Natural killer cell treated with Interleukin-12 subunit alpha and Interleukin-12 subunit beta and Interleukin-15 and Interleukin-18, amount 100 ng/mL, for 72 hours (primary cell): ENCODE measurements at regions not wholly inside any gene's neighbourhood (a gene's known extent, or its start where the extent isn't known, plus 50 kb on each side); places are given as distances from the start of the nearest gene placed in this dataset.

Experiments
- ATAC-seq, 2 donors: fragments of 150-1000 bp; cut with Tn5 transposase in 1 of 2; sonication (Bioruptor Pico), chemical (Tn5 transposase) in 1 of 2; 2 replicates each; pipeline ENCODE4 v1.10.0; 2021
- DNase-seq: peaks from one replicate; pipeline ENCODE4 v3.0.0; 2022; ENCODE audit warnings: low spot score
- H3K27ac Mint-ChIP-seq, 2 donors: 1 replicate in 1 of 2; 2 replicates in 1 of 2; pipeline ENCODE4 v1.8.0; 2022; ENCODE audit warnings: mixed read lengths in 2 of 2, mild to moderate bottlenecking in 1 of 2, moderate library complexity in 1 of 2
- H3K27me3 Mint-ChIP-seq, 2 donors: 1 replicate in 1 of 2; 2 replicates in 1 of 2; pipeline ENCODE4 v1.8.0; 2022; ENCODE audit warnings: mixed read lengths in 2 of 2
- H3K36me3 Mint-ChIP-seq: one replicate; pipeline ENCODE4 v1.8.0; 2022; ENCODE audit warnings: mixed read lengths
- H3K4me1 Mint-ChIP-seq, 2 donors: 1 replicate in 1 of 2; 2 replicates in 1 of 2; pipeline ENCODE4 v1.8.0; 2022; ENCODE audit warnings: low read depth in 2 of 2, mixed read lengths in 2 of 2, mild to moderate bottlenecking in 1 of 2
- H3K4me3 Mint-ChIP-seq: one replicate; pipeline ENCODE4 v1.8.0; 2022; ENCODE audit warnings: mixed read lengths
- H3K9me3 Mint-ChIP-seq: 2 replicates; pipeline ENCODE4 v1.8.0; 2022; ENCODE audit warnings: mixed read lengths

- no peak for DNase-seq
- Mint-ChIP-seq H3K27ac (no peak overlapping the region), H3K4me1 (no peaks in the 10 kb centered on the region), H3K27me3 (peaks cover 0 to 5% of the 10 kb centered on the region in 2 donors), H3K4me3 (no peak overlapping the region), H3K36me3 (peaks cover 18% of the 10 kb centered on the region), H3K9me3 (peaks cover 8% of the 10 kb centered on the region)
- no peak for ATAC-seq
These were observed 161.9 kb downstream of the RELL1 start for GRCh38 chr4:37524267-37524666.

- peaks cover 18% of the 10 kb centered on the region for H3K36me3 Mint-ChIP-seq
- H3K4me1 Mint-ChIP-seq = no peaks in the 10 kb centered on the region
- no peak overlapping the region for H3K4me3 Mint-ChIP-seq
- peaks cover 0 to 5% of the 10 kb centered on the region in 2 donors for H3K27me3 Mint-ChIP-seq
- peaks cover 8% of the 10 kb centered on the region for H3K9me3 Mint-ChIP-seq
- DNase-seq (no peak), ATAC-seq (no peak)
- no peak overlapping the region for H3K27ac Mint-ChIP-seq
These were observed 163.2 kb downstream of the RELL1 start for GRCh38 chr4:37522996-37523395.

DNA sequence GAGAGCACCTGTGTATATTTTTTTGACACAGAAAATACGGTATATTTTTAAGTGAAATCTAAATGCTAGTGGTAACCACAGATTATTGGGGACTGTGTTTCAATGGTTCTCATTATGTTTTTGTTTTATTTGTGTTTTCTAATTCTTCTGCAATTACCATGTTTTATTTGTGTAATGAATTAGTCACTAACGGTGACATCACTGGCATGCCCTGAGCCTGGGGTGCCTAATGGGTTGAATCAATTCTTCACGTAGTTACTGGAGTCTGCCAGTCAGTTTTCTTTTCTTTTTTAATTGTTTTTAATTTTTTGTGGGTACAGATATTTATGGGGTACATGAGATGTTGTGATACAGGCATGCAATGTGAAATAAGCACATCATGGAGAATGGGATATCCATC lies 168.8 kb downstream of the RELL1 start:
- peaks cover 3 to 5% of the 10 kb centered on the region in 2 donors for H3K27me3 Mint-ChIP-seq
- peaks cover 18% of the 10 kb centered on the region for H3K36me3 Mint-ChIP-seq
- no peak overlapping the region for H3K4me3 Mint-ChIP-seq
- ATAC-seq (no peak), DNase-seq (no peak)
- peaks cover 11% of the 10 kb centered on the region for H3K9me3 Mint-ChIP-seq
- H3K27ac Mint-ChIP-seq = no peak overlapping the region
- H3K4me1 Mint-ChIP-seq = no peaks in the 10 kb centered on the region

DNA sequence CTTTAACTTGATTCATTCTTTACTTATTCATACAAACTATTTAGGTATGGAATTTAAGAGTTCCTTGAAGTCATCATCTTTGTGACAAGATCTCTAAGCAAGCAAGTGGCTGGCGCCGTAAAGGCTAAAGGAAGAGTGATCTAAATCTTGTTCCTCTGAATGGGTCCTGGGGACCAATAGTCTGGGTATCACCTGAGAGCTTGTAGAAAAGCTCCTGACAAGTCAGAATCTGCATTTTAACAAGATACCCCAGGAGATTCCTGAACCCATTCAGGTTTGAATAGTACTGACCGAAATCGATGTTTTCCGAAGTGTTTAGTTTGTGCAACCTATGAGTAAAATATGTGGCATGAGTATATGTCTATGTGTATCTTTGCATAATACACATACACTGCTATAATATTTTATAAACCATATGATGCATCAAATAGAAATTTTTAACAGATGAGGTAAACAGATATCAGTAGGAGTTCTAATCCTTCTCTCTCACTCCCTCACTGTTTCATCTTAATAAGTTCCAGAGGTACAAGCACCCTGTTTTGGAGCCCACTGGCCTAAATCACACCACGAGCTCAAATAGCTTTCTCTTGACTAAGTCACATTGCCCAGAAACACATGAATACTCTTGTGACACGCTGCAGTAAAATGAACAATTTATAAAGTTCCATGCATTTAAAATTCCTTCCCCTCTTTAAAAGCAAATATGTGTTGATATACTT lies 170.0 kb downstream of the RELL1 start:
- no peaks in the 10 kb centered on the region for H3K4me1 Mint-ChIP-seq
- H3K36me3 Mint-ChIP-seq = peaks cover 13% of the 10 kb centered on the region
- H3K27me3 Mint-ChIP-seq = peaks cover 3 to 4% of the 10 kb centered on the region in 2 donors
- peaks cover 8% of the 10 kb centered on the region for H3K9me3 Mint-ChIP-seq
- H3K27ac Mint-ChIP-seq = no peak overlapping the region
- no peak overlapping the region for H3K4me3 Mint-ChIP-seq
- no peak for DNase-seq
- no peak for ATAC-seq

- H3K27me3 Mint-ChIP-seq = peaks cover 6 to 7% of the 10 kb centered on the region in 2 donors
- ATAC-seq = no peak
- H3K27ac Mint-ChIP-seq = no peak overlapping the region
- no peak for DNase-seq
- no peak overlapping the region for H3K4me3 Mint-ChIP-seq
- H3K9me3 Mint-ChIP-seq = peaks cover 7% of the 10 kb centered on the region
- H3K4me1 Mint-ChIP-seq = no peaks in the 10 kb centered on the region
- no peaks in the 10 kb centered on the region for H3K36me3 Mint-ChIP-seq
These were observed 175.6 kb downstream of the RELL1 start for GRCh38 chr4:37510626-37511025.

GRCh38 chr4:37503261-37503660 lies 182.9 kb downstream of the RELL1 start:
- Mint-ChIP-seq H3K9me3 (peaks cover 22% of the 10 kb centered on the region), H3K27ac (no peak overlapping the region), H3K4me1 (no peaks in the 10 kb centered on the region), H3K27me3 (peaks cover 7 to 13% of the 10 kb centered on the region in 2 donors), H3K36me3 (no peaks in the 10 kb centered on the region), H3K4me3 (no peak overlapping the region)
- ATAC-seq (no peak), DNase-seq (no peak)

GRCh38 chr4:37502070-37502469 lies 184.1 kb downstream of the RELL1 start:
- peaks cover 24% of the 10 kb centered on the region for H3K9me3 Mint-ChIP-seq
- no peak overlapping the region for H3K27ac Mint-ChIP-seq
- no peaks in the 10 kb centered on the region for H3K36me3 Mint-ChIP-seq

More at GRCh38 chr4:37502070-37502469, 184.1 kb downstream of the RELL1 start:
- ATAC-seq (peak; percentile 24 to 32), DNase-seq (no peak)
- no peak overlapping the region for H3K4me3 Mint-ChIP-seq
- peaks cover 7 to 11% of the 10 kb centered on the region in 2 donors for H3K27me3 Mint-ChIP-seq
- no peaks in the 10 kb centered on the region for H3K4me1 Mint-ChIP-seq
